ENCODE measurements at regions not wholly inside any gene's neighbourhood (a gene's known extent, or its start where the extent isn't known, plus 50 kb on each side); places are given as distances from the start of the nearest gene placed in this dataset.

GRCh38 chr7:414681-415560, 104.7 kb downstream of the PDGFA start:
- H3K36me3 Mint-ChIP-seq (ENCODE audit: low read depth) = no peaks in the 10 kb centered on the region
- H3K4me1 Mint-ChIP-seq (ENCODE audit: low read depth) = no peaks in the 10 kb centered on the region
- H3K27ac Mint-ChIP-seq = no peak overlapping the region
- no peaks in the 10 kb centered on the region for H3K27me3 Mint-ChIP-seq
- peaks cover 7% of the 10 kb centered on the region for H3K9me3 Mint-ChIP-seq
- no peak for DNase-seq
- no peak overlapping the region for H3K4me3 Mint-ChIP-seq

- H3K4me3 Mint-ChIP-seq = no peak overlapping the region
- DNase-seq = no peak
- H3K4me1 Mint-ChIP-seq (ENCODE audit: low read depth) = no peaks in the 10 kb centered on the region
- no peak overlapping the region for H3K27ac Mint-ChIP-seq
- H3K27me3 Mint-ChIP-seq = no peaks in the 10 kb centered on the region
- no peaks in the 10 kb centered on the region for H3K36me3 Mint-ChIP-seq (ENCODE audit: low read depth)
- H3K9me3 Mint-ChIP-seq = peaks cover 7% of the 10 kb centered on the region
Observed at GRCh38 chr7:415646-416525, 103.8 kb downstream of the PDGFA start.

- no peak overlapping the region for H3K27ac Mint-ChIP-seq
- no peaks in the 10 kb centered on the region for H3K36me3 Mint-ChIP-seq (ENCODE audit: low read depth)
- no peak for DNase-seq
- H3K27me3 Mint-ChIP-seq = no peaks in the 10 kb centered on the region
- peaks cover 7% of the 10 kb centered on the region for H3K9me3 Mint-ChIP-seq
- no peaks in the 10 kb centered on the region for H3K4me1 Mint-ChIP-seq (ENCODE audit: low read depth)
- no peak overlapping the region for H3K4me3 Mint-ChIP-seq
Observed at GRCh38 chr7:416761-417624, 102.7 kb downstream of the PDGFA start.

GRCh38 chr7:417625-417889, 102.1 kb downstream of the PDGFA start:
- no peaks in the 10 kb centered on the region for H3K4me1 Mint-ChIP-seq (ENCODE audit: low read depth)
- H3K4me3 Mint-ChIP-seq = no peak overlapping the region
- no peaks in the 10 kb centered on the region for H3K36me3 Mint-ChIP-seq (ENCODE audit: low read depth)
- no peaks in the 10 kb centered on the region for H3K27me3 Mint-ChIP-seq
- no peak overlapping the region for H3K27ac Mint-ChIP-seq
- H3K9me3 Mint-ChIP-seq = peaks cover 7% of the 10 kb centered on the region
- DNase-seq = no peak

- Mint-ChIP-seq H3K36me3 (ENCODE audit: low read depth) (no peaks in the 10 kb centered on the region), H3K9me3 (peaks cover 7% of the 10 kb centered on the region), H3K4me1 (ENCODE audit: low read depth) (no peaks in the 10 kb centered on the region), H3K27ac (no peak overlapping the region), H3K4me3 (no peak overlapping the region), H3K27me3 (no peaks in the 10 kb centered on the region)
- no peak for DNase-seq
Observed at GRCh38 chr7:417973-418601, 101.6 kb downstream of the PDGFA start.

- DNase-seq = no peak
- peaks cover 7% of the 10 kb centered on the region for H3K9me3 Mint-ChIP-seq
- H3K36me3 Mint-ChIP-seq (ENCODE audit: low read depth) = no peaks in the 10 kb centered on the region
- H3K4me1 Mint-ChIP-seq (ENCODE audit: low read depth) = no peaks in the 10 kb centered on the region
- H3K27me3 Mint-ChIP-seq = no peaks in the 10 kb centered on the region
- no peak overlapping the region for H3K4me3 Mint-ChIP-seq
- no peak overlapping the region for H3K27ac Mint-ChIP-seq
Observed at GRCh38 chr7:418636-419280, 100.9 kb downstream of the PDGFA start.

- Mint-ChIP-seq H3K27ac (no peak overlapping the region), H3K4me3 (no peak overlapping the region), H3K9me3 (peaks cover 7% of the 10 kb centered on the region), H3K27me3 (no peaks in the 10 kb centered on the region), H3K4me1 (ENCODE audit: low read depth) (no peaks in the 10 kb centered on the region), H3K36me3 (ENCODE audit: low read depth) (no peaks in the 10 kb centered on the region)
- DNase-seq = no peak
Observed at GRCh38 chr7:420142-421093, 99.2 kb downstream of the PDGFA start.

GRCh38 chr7:421136-421991, 98.3 kb downstream of the PDGFA start:
- no peak for DNase-seq
- H3K36me3 Mint-ChIP-seq (ENCODE audit: low read depth) = no peaks in the 10 kb centered on the region
- H3K4me3 Mint-ChIP-seq = no peak overlapping the region
- H3K27ac Mint-ChIP-seq = no peak overlapping the region
- peaks cover 7% of the 10 kb centered on the region for H3K9me3 Mint-ChIP-seq
- no peaks in the 10 kb centered on the region for H3K27me3 Mint-ChIP-seq
- H3K4me1 Mint-ChIP-seq (ENCODE audit: low read depth) = no peaks in the 10 kb centered on the region

- Mint-ChIP-seq H3K4me1 (ENCODE audit: low read depth) (no peaks in the 10 kb centered on the region), H3K36me3 (ENCODE audit: low read depth) (no peaks in the 10 kb centered on the region)
Observed at GRCh38 chr7:422191-422885, 97.3 kb downstream of the PDGFA start.

GRCh38 chr7:422886-423225, 96.8 kb downstream of the PDGFA start:
- Mint-ChIP-seq H3K4me3 (no peak overlapping the region), H3K27ac (no peak overlapping the region), H3K9me3 (peaks cover 4% of the 10 kb centered on the region), H3K27me3 (no peaks in the 10 kb centered on the region), H3K4me1 (ENCODE audit: low read depth) (no peaks in the 10 kb centered on the region), H3K36me3 (ENCODE audit: low read depth) (no peaks in the 10 kb centered on the region)
- DNase-seq = no peak

More at GRCh38 chr7:422191-422885, 97.3 kb downstream of the PDGFA start:
- DNase-seq = no peak
- no peak overlapping the region for H3K4me3 Mint-ChIP-seq
- H3K9me3 Mint-ChIP-seq = peaks cover 7% of the 10 kb centered on the region
- H3K27me3 Mint-ChIP-seq = no peaks in the 10 kb centered on the region
- no peak overlapping the region for H3K27ac Mint-ChIP-seq

- H3K27me3 Mint-ChIP-seq = no peaks in the 10 kb centered on the region
- H3K4me1 Mint-ChIP-seq (ENCODE audit: low read depth) = no peaks in the 10 kb centered on the region
- no peaks in the 10 kb centered on the region for H3K9me3 Mint-ChIP-seq
Observed at GRCh38 chr7:423312-424260, 96.1 kb downstream of the PDGFA start.

More at GRCh38 chr7:423312-424260, 96.1 kb downstream of the PDGFA start:
- Mint-ChIP-seq H3K36me3 (ENCODE audit: low read depth) (no peaks in the 10 kb centered on the region), H3K27ac (no peak overlapping the region), H3K4me3 (no peak overlapping the region)
- DNase-seq = no peak
